ENCODE measurements at regions not wholly inside any gene's neighbourhood (a gene's known extent, or its start where the extent isn't known, plus 50 kb on each side); places are given as distances from the start of the nearest gene placed in this dataset.
A peak's percentile ranks its signal among the peaks of the same experiment; 100 is the strongest.

GRCh38 chr6:170093658-170094596 lies 197.0 kb downstream of the DLL1 start:
- DNase-seq, result peak; percentile 7

GRCh38 chr6:170093276-170093657 lies 197.6 kb downstream of the DLL1 start:
- no peak for DNase-seq

- DNase-seq, result no peak
Observed at GRCh38 chr6:170092826-170093225, 198.1 kb downstream of the DLL1 start.

DNA sequence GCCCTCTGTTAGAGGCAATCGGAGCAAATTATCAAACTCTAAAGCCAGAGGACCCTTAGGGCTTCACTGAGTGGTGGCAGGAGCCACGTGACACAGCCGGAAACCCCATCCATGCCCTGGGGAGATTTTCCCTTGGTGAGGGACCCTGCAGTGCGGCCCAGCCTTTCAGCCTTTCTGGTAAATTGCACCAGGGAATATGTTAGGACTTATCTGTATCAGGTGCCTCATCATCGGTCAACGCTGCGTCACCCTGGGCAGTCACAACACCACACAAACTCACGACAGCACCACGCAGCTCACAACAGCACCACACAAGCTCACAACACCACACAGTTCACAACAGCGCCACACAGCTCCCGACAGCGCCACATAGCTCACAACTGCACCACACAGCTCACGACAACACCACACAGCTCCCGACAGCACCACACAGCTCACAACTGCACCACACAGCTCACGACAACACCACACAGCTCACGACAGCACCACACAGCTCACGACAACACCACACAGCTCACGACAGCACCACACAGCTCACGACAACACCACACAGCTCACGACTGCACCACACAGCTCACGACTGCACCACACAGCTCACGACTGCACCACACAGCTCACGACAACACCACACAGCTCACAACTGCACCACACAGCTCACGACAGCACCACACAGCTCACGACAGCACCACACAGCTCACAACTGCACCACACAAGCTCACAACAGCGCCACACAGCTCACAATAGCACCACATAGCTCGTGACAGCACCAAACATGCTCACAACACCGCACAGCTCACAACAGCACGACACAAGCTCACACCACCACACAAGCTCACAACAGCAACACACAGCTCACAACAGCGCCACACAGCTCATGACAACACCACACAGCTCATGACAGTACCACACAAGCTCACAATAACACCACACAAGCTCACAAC lies 199.0 kb downstream of the DLL1 start:
- no peak for DNase-seq

DNA sequence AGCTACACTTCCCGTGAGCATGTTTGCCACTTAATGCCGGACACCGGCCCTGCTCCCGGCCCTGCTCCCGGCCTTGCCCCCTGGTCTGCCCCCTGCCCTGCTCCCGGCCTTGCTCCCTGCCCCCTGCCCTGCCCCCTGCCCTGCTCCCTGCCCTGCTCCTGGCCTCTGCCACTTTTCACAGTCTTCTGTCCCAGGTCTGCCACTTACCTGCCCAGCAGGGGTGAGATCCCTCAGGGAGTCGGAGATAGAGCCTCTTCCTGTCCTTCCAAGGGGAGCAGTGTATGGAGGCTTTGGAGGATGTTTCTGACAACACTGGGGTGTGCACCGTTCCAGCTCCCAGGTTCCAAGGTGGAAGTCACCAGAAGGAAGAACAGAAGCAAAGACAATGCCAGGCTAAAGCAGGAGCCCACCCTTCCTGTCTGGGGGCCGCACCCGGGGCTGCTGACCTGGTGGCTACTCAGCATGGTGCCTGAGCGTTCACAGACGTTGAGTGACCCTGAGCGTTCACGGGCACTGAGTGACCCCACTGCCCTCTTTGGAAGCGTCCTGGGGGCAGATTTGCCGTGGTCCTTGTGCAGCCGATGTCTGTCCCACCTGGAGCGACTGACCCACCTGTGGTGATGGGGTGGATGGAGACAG lies 199.8 kb downstream of the DLL1 start:
- DNase-seq, result peak; percentile 4

DNA sequence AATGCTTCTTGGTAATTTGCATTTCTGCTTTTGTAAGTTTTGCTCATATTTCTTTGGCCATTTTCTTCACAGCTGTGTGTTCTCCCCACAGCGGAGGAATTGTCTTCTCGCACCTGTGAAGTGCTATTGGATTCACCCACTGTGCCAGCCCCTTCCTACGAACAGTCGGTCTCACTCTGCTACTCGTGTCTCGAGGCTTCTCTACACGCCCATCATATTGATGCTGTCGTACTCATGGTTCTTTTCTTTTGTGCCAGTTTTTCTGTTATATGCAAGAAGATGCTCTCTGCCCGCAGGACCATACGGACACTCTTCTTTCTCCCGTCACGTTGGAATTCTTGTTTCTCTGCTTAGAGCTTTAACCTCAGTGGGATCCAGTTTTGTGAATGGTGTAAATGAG lies 200.3 kb downstream of the DLL1 start:
- no peak for DNase-seq

GRCh38 chr6:170089963-170090362 lies 200.9 kb downstream of the DLL1 start:
- DNase-seq, result peak; percentile 5

DNA sequence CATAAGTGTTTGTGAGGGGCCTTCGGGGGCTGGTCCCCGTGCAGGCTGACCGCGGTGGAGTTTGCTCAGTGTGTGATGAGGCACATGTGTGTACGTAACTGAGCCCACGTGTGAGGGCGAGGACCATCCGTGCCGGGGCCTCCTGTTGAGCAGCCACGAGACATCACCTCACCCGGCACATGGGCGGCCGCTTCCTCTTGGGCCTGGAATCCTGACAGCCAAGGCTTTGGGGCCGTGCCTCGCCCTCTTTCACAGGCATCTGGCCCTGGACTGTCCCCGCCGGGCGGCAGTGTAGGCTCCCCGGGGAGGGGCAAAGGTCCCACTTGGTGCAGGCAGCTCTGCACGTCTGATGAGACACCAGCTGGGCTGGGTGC lies 202.3 kb downstream of the DLL1 start:
- DNase-seq, result no peak

GRCh38 chr6:170087941-170088581 lies 202.8 kb downstream of the DLL1 start:
- DNase-seq, result peak; percentile 21

DNA sequence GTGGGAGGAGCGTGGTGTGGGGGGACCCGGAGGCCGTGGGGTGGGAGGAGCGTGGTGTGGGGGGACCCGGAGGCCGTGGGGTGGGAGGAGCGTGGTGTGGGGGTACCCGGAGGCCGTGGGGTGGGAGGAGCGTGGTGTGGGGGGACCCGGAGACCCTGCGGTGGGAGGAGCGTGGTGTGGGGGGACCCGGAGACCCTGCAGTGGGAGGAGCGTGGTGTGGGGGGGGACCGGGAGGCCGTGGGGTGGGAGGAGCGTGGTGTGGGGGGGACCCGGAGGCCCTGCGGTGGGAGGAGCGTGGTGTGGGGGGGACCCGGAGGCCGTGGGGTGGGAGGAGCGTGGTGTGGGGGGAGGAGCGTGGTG lies 203.5 kb downstream of the DLL1 start:
- peak; percentile 10 for DNase-seq

- peak; percentile 7 for DNase-seq
Observed at GRCh38 chr6:170086639-170087420, 204.0 kb downstream of the DLL1 start.

GRCh38 chr6:170085475-170086401 lies 205.1 kb downstream of the DLL1 start:
- no peak for DNase-seq

GRCh38 chr6:170084166-170084730 lies 206.6 kb downstream of the DLL1 start:
- DNase-seq, result no peak

DNA sequence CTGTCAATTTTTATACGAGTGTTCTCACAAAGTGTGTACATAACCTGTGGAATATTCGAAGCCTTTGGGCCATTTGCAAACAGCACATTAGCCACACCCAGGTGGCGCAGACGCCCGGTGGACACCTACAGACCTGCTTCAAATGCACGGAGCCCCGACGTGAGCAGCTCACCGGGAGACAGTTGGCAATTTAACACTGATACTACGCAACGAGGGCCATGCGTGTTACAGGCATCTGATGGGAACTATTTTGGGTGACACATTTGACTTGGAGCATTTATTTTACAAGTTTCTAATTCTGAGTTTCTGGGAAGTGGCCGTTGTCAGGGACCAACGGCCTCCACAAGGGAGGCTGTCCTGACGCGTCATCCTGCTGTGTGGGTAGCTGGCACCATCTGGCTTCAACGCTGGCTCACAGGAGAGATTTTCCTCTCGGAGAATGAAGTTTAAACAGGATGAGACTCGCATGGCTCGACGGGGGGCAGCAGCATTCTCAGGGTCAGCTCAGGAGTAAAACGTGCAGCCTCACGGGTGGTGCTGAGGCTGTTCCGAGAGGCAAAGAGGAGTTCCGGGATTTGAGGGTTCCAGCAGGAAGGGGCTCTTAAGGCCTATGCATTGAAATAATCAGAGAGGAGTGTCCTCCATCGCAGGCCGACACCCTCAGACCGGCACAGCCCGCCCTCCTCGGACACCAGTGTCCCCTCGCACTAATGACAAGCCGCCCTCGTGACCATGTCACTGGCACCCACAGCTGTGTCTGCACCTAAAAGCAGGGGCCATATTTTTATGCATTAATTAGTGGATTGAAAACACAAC lies 207.4 kb downstream of the DLL1 start:
- no peak for DNase-seq

DNA sequence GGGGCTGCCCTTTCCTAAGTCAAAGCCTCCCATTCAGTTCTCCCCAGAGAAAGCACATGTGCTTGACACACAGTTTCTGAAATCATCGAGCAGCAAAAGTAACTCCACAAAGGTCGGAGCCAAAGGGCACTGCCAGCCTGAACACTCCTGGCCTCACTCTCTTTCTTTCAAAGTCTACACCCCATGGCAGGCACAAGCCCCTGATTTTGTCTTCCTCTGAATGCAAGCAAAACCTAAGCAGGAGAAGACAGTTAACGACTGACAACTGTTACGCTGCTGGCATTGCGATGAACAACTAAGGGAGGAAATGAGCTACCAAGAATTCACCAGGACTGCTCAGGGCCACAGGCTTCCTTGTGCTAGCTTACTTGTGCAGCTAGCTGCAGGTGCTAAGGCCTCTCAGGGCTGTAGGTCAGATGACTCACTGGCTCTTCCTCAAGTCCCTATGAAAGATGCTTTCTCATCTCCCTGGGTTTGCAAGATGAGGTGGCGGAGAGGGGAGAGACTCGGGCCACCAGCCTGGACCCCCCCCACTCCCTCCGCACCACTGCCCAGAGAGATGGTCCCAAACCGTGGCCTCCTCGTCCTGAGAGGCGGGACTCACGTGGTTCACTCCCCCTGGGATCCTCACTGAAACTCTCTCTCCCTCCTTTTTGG lies 208.2 kb downstream of the DLL1 start:
- no peak for DNase-seq

GRCh38 chr6:170082067-170082466 lies 208.8 kb downstream of the DLL1 start:
- no peak for DNase-seq

- DNase-seq, result no peak
Observed at GRCh38 chr6:170081556-170081955, 209.3 kb downstream of the DLL1 start.

DNA sequence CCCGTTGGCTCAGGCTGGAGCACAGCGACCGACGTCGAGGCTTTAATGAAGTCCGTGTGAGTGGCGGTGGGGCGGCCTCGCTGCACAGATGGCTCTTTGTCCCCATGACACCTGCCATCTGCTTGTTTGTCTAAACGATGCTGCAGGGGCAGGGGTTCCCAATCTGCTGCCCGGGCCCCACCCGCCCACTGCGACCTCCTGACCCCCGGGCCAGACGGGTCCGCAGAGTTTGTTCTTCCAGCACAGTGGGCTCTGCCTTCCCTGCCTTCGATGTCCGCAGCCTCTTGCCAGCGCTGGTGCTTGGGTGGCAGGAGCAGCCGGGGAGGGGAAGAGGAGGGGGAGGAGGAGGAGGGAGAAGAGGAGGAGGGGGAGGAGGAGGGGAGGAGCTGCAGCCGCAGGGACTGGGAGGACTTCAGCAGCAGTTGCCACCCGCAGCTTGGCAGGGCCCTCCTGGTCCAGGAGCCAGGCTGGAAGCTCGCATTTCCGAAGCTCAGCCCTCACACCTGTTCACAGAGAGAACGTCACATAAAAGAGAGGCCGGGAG lies 210.0 kb downstream of the DLL1 start:
- no peak for DNase-seq

All from activated CD4-positive, alpha-beta T cell treated with anti-CD3 and anti-CD28 coated beads for 1 hour (primary cell).